ENCODE measurements at regions not wholly inside any gene's neighbourhood (a gene's known extent, or its start where the extent isn't known, plus 50 kb on each side); places are given as distances from the start of the nearest gene placed in this dataset.

GRCh38 chr6:12605888-12606345, 110.7 kb upstream of the PHACTR1 start:
- peak; percentile 81 for TF ChIP-seq CTCF (IDR thresholded peaks at IDR 0.05; ENCODE audit: insufficient read depth, low read depth, low read length)
- TF ChIP-seq EZH2 (IDR thresholded peaks at IDR 0.05; ENCODE audit: insufficient read depth, low read length) = no peak

All from astrocyte (in vitro differentiated cells and primary cell).